A172 (cell line): ENCODE measurements at regions not wholly inside any gene's neighbourhood (a gene's known extent, or its start where the extent isn't known, plus 50 kb on each side); places are given as distances from the start of the nearest gene placed in this dataset.

ENCODE experiments used
- DNase-seq: peaks from one replicate; pipeline ENCODE4 v3.0.0-alpha.2; 2015; ENCODE audit warnings: low spot score

DNA sequence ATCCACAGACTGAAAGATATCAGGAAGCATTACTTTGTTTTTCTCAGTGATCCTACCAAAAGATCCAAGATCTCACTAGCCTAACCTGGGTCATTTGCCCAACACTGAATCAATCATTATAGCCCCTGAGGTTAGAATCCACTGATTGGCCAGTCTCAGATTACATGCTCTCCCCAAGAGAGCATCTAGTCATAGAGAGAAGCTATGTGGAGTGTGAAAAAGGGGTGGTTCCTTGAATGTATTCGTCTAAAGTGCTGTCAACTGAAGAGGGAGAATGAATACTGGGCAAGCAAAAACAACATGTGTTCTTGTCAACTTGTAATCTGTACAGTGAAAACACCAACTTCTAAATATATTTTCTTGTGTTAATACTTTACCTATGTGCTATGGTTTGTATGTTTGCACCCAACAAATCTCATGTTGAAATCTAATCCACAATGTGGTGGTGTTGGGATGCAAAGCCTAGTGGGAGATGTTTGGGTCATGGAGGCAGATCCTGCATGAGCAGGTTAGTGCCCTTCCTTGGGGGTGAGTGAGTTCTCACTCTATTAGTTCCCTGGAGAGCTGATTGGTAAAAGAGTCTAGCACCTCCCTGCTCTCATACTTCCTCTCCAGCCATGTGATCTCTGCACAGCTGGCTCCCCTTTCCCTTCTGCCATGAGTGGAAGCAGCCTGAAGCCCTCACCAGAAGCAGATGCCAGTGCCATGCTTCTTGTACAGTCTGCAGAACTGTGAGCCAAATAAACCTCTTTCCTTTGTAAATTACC is 60.3 kb upstream of the PJA2 start:
- no peak for DNase-seq

DNA sequence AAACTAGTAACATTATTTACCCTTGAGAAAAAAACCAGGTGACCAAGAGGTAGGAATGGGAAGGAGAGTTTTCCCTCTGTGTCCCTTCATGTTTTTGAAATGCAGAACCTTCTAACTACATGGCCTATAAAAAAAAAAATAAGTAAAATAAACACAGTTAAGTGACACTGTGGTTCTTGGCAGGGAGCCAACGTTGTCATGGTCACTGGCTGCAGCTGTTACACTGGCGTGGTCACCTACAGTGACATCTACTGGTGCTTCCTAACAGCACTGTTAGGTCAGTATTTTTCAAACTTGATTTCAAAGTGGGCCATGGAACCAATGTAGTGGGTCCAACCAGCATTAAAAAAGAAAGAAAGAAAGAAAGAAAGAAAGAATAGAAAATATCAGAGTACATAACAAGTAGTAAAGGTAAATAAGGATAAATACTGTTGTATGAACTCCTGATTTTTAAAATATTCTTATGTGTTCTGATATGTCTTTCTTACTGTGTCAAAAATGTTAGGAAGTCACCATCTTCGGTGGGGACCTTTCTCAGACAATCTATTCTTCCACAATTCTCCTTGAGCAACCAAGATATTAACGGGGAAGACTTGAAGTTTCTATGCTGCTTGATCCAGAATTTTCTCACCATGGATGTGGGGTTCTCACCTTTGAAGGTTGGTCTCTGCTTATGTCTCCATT is 59.1 kb upstream of the PJA2 start:
- peak; percentile 91 for DNase-seq

GRCh38 chr5:109468288-109468676 is 58.5 kb upstream of the PJA2 start:
- DNase-seq = no peak

DNA sequence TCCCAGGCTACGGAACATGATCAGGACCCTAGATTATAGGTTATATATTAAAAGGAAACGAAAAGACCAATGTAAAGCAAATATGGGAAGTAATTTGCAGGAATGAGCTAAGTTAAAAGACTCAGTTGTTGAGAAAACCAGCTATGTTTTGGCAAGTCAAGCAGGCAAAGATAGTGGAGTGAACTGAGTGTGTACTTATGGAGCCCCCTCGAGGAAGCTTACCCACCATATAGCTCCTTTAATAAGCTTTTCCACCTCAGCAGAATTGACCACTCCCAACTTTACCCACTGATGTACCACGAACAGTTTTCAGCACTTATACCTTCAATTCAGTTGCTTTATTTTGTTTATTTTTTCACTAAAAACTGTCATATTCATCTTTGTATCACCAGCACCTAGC is 57.3 kb upstream of the PJA2 start:
- DNase-seq = no peak
